GM18861 (cell line): ENCODE measurements at regions not wholly inside any gene's neighbourhood (a gene's known extent, or its start where the extent isn't known, plus 50 kb on each side); places are given as distances from the start of the nearest gene placed in this dataset.
"Not testable (repeated sequence)": the region's sequence is repeated elsewhere in the genome, so short reads cannot be mapped to it uniquely, and the experiment has no call there.

Source experiments
- ATAC-seq: cut with Tn5 transposase; IDR thresholded peaks from one replicate; pipeline ENCODE4 v1.9.1; 2021; ENCODE audit not compliant: unreplicated experiment

- ATAC-seq: not testable (repeated sequence)
Measured at GRCh38 chr17:20681746-20682722, 102.5 kb downstream of the CDRT15L2 start.

GRCh38 chr17:20683651-20684229, 104.2 kb downstream of the CDRT15L2 start:
- not testable (repeated sequence) for ATAC-seq

GRCh38 chr17:20684975-20685374, 105.5 kb downstream of the CDRT15L2 start:
- not testable (repeated sequence) for ATAC-seq

- not testable (repeated sequence) for ATAC-seq
Measured at GRCh38 chr17:20687584-20687983, 108.1 kb downstream of the CDRT15L2 start.

GRCh38 chr17:20689170-20689749, 109.7 kb downstream of the CDRT15L2 start:
- not testable (repeated sequence) for ATAC-seq

GRCh38 chr17:20692706-20693105, 113.2 kb downstream of the CDRT15L2 start:
- not testable (repeated sequence) for ATAC-seq

DNA sequence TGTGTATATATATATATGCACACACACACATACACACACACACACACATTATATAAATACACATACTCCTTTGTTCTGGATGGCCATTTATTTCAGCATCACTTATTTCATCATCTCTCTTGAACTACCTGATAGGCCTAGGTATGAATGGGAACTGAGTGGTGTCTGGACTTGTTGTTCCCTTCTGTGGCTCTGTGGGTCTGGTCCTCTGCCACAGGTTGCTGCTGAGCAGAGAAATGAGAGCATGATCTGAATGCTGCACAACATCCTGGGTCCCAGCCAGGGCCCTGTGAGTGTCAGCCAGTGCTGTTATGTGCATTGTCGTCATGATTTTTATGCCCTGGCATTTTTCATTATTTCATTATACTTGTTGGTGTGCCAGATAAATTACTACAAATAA, 116.3 kb downstream of the CDRT15L2 start:
- not testable (repeated sequence) for ATAC-seq

DNA sequence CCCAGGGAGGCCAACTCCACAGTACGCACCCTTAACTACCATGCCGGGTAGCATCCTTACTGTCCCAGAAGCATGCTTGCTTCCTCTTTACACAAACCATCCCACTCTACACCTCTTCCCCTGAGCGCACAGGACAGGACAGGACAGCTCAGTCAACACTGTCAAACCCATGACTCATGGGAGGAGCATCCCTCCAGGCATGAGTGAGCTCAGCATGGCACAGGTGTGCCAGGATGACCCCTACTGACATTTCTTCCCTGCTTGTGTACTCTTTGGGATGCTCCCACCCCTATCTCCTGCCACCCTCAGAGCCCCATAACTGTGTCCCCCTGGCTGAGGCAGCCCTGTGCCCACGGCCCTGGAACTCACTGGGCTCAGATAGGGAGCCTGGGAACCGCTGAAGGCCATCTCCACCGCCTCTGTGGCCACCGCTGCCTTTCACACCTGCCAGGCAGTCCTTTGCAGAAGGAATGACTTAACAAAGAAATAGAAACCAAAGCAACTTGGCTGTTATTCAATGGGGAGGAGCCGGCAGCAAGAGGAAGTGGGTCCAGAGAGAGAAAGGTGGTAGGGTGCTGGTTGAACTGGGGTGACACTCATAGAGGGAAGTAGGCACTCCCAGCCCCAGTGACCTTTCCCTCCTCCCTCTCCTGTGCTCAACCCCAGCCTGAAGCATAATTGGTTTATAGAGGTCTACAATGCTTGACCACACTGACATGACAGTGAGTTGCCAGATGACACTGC, 119.1 kb downstream of the CDRT15L2 start:
- peak; percentile 87 for ATAC-seq

DNA sequence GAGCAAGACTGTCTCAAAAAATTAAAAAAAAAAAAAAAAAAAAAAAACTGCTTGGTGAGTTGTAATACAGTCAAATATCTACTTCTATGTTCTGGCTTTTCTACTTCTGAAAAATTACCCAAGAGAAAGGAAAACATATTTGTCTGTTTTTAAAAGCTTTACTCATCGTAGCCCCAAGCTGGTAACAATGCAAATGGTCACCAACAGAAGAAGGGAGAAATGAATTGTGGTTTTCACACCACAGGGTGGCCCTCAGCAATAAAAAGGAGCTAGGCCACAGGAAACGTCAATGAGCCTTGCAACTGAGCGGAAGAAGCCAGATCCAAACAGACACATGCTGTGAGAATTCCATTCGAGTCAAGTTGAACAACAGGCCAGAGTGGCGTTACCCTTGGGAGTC, 121.0 kb downstream of the CDRT15L2 start:
- ATAC-seq: not testable (repeated sequence)

GRCh38 chr17:20701366-20701765, 121.8 kb downstream of the CDRT15L2 start:
- not testable (repeated sequence) for ATAC-seq

GRCh38 chr17:20702692-20703091, 123.2 kb downstream of the CDRT15L2 start:
- ATAC-seq: no peak

GRCh38 chr17:20703781-20704180, 124.3 kb downstream of the CDRT15L2 start:
- no peak for ATAC-seq

DNA sequence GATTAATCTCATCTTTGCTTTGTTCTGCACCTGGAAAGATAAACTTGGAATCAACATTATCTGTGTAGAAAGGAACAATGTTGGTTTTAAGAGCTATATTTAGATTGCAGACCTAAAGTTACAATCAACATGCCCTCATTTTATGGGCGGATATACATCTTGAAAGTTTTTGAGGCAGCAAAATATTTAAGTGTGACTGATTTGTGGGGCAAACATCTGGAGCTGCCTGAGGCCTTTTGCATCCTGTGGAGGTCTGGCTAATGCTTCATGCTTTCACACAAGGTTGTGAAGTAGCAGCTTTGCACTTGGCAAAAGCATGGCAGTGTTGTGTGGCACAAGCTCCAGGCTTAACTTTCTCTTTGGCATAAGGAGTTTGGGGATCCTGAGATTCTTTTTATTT, 125.7 kb downstream of the CDRT15L2 start:
- ATAC-seq: not testable (repeated sequence)

GRCh38 chr17:20706751-20707373, 127.3 kb downstream of the CDRT15L2 start:
- no peak for ATAC-seq

GRCh38 chr17:20708821-20709220, 129.3 kb downstream of the CDRT15L2 start:
- not testable (repeated sequence) for ATAC-seq

- not testable (repeated sequence) for ATAC-seq
Measured at GRCh38 chr17:20716481-20716880, 137.0 kb downstream of the CDRT15L2 start.

GRCh38 chr17:20721171-20721570, 141.6 kb downstream of the CDRT15L2 start:
- ATAC-seq: no peak

DNA sequence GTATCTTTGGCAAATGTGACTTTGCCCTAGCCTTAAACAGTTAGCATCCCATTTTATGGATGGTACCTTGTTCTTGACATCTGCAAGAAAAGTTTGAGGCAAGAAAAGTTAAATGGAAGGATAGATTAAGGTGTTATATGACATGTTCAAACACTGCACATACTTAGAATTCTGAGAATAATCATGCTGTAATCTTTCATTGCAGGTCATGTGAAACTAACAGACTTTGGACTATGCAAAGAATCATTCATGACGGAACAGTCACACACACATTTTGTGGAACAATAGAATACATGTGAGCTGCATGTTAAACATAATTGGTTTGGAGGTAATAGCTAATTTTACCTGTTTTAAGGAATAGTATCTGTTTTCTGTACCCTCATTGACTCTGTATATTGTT, 144.9 kb downstream of the CDRT15L2 start:
- not testable (repeated sequence) for ATAC-seq

- not testable (repeated sequence) for ATAC-seq
Measured at GRCh38 chr17:20727201-20727600, 147.7 kb downstream of the CDRT15L2 start.

DNA sequence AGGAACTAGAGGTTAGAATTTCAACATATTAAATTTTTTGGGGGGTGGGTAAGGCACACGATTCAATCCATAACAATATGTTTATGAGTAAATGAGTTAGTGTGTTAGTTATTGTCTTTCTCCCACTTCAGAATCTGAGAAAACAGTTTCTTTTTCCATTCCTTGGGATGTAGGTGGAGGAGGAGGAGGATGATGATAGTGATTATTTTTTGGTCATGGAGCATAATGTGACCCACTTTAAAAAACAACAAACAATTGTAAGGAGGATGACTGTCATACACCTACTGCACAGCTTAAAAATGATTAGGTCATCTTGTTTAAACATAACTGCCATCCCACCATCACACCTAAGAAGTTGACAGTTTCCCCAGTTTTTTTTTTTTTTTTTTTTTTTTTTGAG, 148.7 kb downstream of the CDRT15L2 start:
- no peak for ATAC-seq
